ENCODE measurements at regions not wholly inside any gene's neighbourhood (a gene's known extent, or its start where the extent isn't known, plus 50 kb on each side); places are given as distances from the start of the nearest gene placed in this dataset.

DNA sequence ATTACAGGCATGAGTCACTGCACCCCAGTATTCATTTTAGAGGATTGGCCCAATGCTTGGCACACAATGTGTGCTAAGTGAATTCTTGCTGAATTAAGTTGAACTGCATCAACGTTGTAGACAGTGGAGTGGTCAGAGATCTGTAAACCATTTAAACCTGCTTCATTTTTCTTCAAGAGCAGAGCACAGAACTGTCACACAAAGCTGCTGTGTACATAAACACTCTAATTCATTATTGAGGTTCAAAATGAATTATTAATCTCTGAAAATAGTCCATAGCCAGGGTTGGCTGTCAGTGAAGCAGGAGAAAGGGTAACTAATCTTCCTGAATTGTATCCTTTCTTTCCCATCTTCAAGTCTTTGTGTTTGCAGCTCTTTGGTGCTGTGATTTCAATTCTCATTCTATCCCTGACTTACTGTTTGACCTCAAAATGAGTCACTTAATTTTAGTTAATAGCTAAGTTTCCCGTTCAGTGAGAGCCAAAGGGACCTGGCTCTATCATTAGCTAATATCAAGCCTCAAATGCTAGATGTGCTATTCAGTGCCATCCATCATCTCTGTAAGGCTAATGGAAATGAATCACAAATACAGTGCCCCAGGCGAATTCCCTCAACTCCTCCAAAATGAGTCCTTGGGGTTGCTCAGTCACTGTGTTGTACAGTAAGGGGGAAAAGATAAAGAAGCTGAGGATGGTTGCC lies 77.0 kb upstream of the TSC22D1 start:
- TF ChIP-seq, protein P1, sequence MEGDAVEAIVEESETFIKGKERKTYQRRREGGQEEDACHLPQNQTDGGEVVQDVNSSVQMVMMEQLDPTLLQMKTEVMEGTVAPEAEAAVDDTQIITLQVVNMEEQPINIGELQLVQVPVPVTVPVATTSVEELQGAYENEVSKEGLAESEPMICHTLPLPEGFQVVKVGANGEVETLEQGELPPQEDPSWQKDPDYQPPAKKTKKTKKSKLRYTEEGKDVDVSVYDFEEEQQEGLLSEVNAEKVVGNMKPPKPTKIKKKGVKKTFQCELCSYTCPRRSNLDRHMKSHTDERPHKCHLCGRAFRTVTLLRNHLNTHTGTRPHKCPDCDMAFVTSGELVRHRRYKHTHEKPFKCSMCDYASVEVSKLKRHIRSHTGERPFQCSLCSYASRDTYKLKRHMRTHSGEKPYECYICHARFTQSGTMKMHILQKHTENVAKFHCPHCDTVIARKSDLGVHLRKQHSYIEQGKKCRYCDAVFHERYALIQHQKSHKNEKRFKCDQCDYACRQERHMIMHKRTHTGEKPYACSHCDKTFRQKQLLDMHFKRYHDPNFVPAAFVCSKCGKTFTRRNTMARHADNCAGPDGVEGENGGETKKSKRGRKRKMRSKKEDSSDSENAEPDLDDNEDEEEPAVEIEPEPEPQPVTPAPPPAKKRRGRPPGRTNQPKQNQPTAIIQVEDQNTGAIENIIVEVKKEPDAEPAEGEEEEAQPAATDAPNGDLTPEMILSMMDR (IDR thresholded peaks at IDR 0.05; ENCODE audit: insufficient read depth, low read length, poor library complexity, severe bottlenecking) = no peak
- H3K4me3 ChIP-seq (replicated peaks; ENCODE audit: low read depth, low read length) = no peak overlapping the region
- no peaks in the 10 kb centered on the region; the same call in 1 of the 2 replicates for H3K27me3 ChIP-seq (replicated peaks; ENCODE audit: control insufficient read depth, insufficient read depth, low read length)
- H3K36me3 ChIP-seq (ENCODE audit: control insufficient read depth, insufficient read depth, low read length) = no peaks in the 10 kb centered on the region
- DNase-seq (ENCODE audit: extremely low read depth, insufficient read length) = no peak

DNA sequence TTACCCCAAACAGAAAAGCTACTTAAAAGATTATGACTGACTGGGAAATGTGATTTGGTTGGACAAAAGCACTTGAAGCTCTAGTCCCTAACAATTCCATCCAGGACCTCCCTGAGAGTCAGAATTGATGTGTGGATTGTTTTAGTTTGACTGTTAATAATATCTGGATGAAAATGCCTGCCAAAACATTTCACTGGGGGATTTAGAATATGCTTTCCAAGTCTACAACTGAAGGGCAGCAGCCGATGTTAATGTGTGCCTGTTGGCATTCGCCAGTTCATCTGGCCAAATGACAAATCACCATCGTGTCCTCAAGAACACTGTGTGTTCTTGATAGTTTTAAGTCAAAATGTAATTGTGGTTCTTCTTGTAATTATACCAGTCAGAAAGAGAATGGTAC lies 76.0 kb upstream of the TSC22D1 start:
- DNase-seq (ENCODE audit: extremely low read depth, insufficient read length) = no peak
- H3K36me3 ChIP-seq (ENCODE audit: control insufficient read depth, insufficient read depth, low read length) = no peaks in the 10 kb centered on the region
- TF ChIP-seq, protein P1 (IDR thresholded peaks at IDR 0.05; ENCODE audit: insufficient read depth, low read length, poor library complexity, severe bottlenecking) = no peak
- H3K4me3 ChIP-seq (replicated peaks; ENCODE audit: low read depth, low read length) = no peak overlapping the region
- H3K27me3 ChIP-seq (replicated peaks; ENCODE audit: control insufficient read depth, insufficient read depth, low read length) = no peaks in the 10 kb centered on the region; the same call in 1 of the 2 replicates

DNA sequence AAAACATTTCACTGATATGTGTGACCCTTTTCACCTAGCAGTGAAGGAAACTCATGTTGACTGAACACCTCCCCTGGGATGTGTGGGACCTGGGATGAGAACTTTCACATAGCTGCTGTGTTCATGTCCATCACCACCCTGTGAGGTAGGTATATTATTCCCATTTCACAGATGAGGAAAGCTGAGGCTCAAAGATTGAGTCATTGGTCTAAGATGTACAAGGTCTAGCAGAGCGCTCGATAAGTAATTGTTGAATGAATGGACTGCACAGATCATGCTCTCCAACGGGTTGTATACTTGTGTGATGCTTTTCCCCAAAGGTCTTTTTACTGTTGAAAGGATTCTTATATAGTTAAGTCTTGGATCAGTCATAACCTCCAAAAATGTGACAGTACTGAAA lies 75.6 kb upstream of the TSC22D1 start:
- TF ChIP-seq, protein P1 (IDR thresholded peaks at IDR 0.05; ENCODE audit: insufficient read depth, low read length, poor library complexity, severe bottlenecking) = no peak
- DNase-seq (ENCODE audit: extremely low read depth, insufficient read length) = no peak
- H3K27me3 ChIP-seq (replicated peaks; ENCODE audit: control insufficient read depth, insufficient read depth, low read length) = no peaks in the 10 kb centered on the region; the same call in 1 of the 2 replicates
- no peaks in the 10 kb centered on the region for H3K36me3 ChIP-seq (ENCODE audit: control insufficient read depth, insufficient read depth, low read length)
- H3K4me3 ChIP-seq (replicated peaks; ENCODE audit: low read depth, low read length) = no peak overlapping the region

DNA sequence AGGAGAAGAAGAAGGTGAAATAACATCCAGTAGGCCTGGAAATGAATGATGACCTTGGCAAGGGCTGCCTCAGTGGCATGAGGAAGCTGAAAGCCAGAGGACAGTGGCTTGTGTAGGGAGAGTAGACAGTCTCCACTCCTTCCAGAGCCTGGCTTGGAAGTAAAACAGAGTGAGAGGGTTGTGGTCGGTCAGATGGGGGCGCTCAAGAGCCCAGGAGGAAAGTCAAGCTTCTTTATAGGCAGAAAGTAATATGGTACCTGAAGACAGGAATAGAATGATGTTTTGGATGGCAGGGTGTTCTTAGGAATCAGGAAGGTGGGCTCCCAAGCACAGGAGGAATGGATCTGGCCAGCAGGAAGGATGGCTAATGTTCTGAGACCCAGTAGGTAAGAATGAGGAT lies 75.1 kb upstream of the TSC22D1 start:
- H3K27me3 ChIP-seq (replicated peaks; ENCODE audit: control insufficient read depth, insufficient read depth, low read length) = no peaks in the 10 kb centered on the region; the same call in 1 of the 2 replicates
- H3K36me3 ChIP-seq (ENCODE audit: control insufficient read depth, insufficient read depth, low read length) = no peaks in the 10 kb centered on the region
- DNase-seq (ENCODE audit: extremely low read depth, insufficient read length) = no peak
- H3K4me3 ChIP-seq (replicated peaks; ENCODE audit: low read depth, low read length) = no peak overlapping the region
- TF ChIP-seq, protein P1 (IDR thresholded peaks at IDR 0.05; ENCODE audit: insufficient read depth, low read length, poor library complexity, severe bottlenecking) = no peak

DNA sequence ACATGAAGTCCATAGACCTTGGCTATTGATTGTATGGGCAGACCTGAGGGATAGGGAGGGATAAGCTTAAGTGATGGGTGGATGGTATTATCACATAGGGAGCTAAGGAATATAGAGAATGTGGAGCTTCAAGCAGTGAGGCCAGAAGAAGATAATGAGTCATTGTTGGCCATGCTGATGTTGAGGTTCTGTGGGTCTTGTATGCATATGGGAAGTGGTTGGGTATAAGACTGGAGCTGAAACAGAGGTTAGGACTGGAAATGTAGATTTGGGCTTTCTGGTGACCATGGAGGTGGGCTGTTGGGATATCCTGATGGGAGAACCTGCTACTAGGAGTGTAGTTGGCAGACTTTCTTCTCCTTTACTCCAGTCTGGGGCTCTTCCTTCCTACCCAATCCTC lies 73.7 kb upstream of the TSC22D1 start:
- no peak overlapping the region for H3K4me3 ChIP-seq (replicated peaks; ENCODE audit: low read depth, low read length)
- no peaks in the 10 kb centered on the region for H3K36me3 ChIP-seq (ENCODE audit: control insufficient read depth, insufficient read depth, low read length)
- H3K27me3 ChIP-seq (replicated peaks; ENCODE audit: control insufficient read depth, insufficient read depth, low read length) = no peaks in the 10 kb centered on the region; the same call in 1 of the 2 replicates
- TF ChIP-seq, protein P1 (IDR thresholded peaks at IDR 0.05; ENCODE audit: insufficient read depth, low read length, poor library complexity, severe bottlenecking) = no peak
- DNase-seq (ENCODE audit: extremely low read depth, insufficient read length) = no peak

DNA sequence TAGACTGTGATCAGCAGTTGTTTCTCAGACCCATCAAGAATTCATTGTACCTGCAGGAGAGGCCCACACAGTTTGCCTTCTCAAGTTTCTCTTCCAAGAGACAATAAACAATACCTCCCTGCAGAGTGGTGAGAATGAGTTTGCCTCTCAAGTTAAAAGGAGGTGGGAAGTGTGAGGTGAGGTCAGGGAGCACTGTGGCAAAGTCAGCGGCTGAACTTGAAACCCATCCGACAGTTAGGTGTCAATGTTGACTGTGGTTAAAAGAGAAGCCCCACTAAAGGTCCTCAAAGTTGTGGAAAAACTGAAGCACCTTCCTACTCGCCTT lies 72.9 kb upstream of the TSC22D1 start:
- Histone ChIP-seq H3K27me3 (replicated peaks; ENCODE audit: control insufficient read depth, insufficient read depth, low read length) (no peaks in the 10 kb centered on the region; the same call in 1 of the 2 replicates), H3K4me3 (replicated peaks; ENCODE audit: low read depth, low read length) (no peak overlapping the region), H3K36me3 (ENCODE audit: control insufficient read depth, insufficient read depth, low read length) (no peaks in the 10 kb centered on the region)
- DNase-seq (ENCODE audit: extremely low read depth, insufficient read length) = no peak
- TF ChIP-seq, protein P1 (IDR thresholded peaks at IDR 0.05; ENCODE audit: insufficient read depth, low read length, poor library complexity, severe bottlenecking) = no peak

All from GM06990 (cell line).